HG03565 (cell line): ENCODE measurements at regions not wholly inside any gene's neighbourhood (a gene's known extent, or its start where the extent isn't known, plus 50 kb on each side); places are given as distances from the start of the nearest gene placed in this dataset.
"Not testable (repeated sequence)": the region's sequence is repeated elsewhere in the genome, so short reads cannot be mapped to it uniquely, and the experiment has no call there.

ENCODE experiments used
- ATAC-seq: cut with Tn5 transposase; IDR thresholded peaks from one replicate; pipeline ENCODE4 v1.9.1; 2021; ENCODE audit warnings: mild to moderate bottlenecking, moderate library complexity; ENCODE audit not compliant: unreplicated experiment

- no peak for ATAC-seq
Observed at GRCh38 chr1:101366513-101367215, 129.8 kb downstream of the S1PR1 start.

GRCh38 chr1:101367630-101368029 lies 130.8 kb downstream of the S1PR1 start:
- no peak for ATAC-seq

GRCh38 chr1:101370488-101370887 lies 133.7 kb downstream of the S1PR1 start:
- ATAC-seq, result no peak

- ATAC-seq, result peak; percentile 94
Observed at GRCh38 chr1:101371259-101371658, 134.4 kb downstream of the S1PR1 start.

GRCh38 chr1:101373570-101373969 lies 136.8 kb downstream of the S1PR1 start:
- ATAC-seq, result no peak

GRCh38 chr1:101375448-101375847 lies 138.6 kb downstream of the S1PR1 start:
- not testable (repeated sequence) for ATAC-seq

GRCh38 chr1:101376121-101377083 lies 139.6 kb downstream of the S1PR1 start:
- no peak for ATAC-seq

- no peak for ATAC-seq
Observed at GRCh38 chr1:101377084-101377835, 140.4 kb downstream of the S1PR1 start.

GRCh38 chr1:101379037-101379436 lies 142.2 kb downstream of the S1PR1 start:
- no peak for ATAC-seq

- ATAC-seq, result peak; percentile 91
Observed at GRCh38 chr1:101379950-101380349, 143.1 kb downstream of the S1PR1 start.

- ATAC-seq, result no peak
Observed at GRCh38 chr1:101382135-101382534, 145.3 kb downstream of the S1PR1 start.

GRCh38 chr1:101388904-101389546 lies 152.2 kb downstream of the S1PR1 start:
- peak; percentile 87 for ATAC-seq

GRCh38 chr1:101389547-101389929 lies 152.7 kb downstream of the S1PR1 start:
- ATAC-seq, result no peak

- no peak for ATAC-seq
Observed at GRCh38 chr1:101392552-101392951, 155.7 kb downstream of the S1PR1 start.

- no peak for ATAC-seq
Observed at GRCh38 chr1:101394041-101394440, 157.2 kb downstream of the S1PR1 start.

- ATAC-seq, result no peak
Observed at GRCh38 chr1:101399222-101399621, 162.4 kb downstream of the S1PR1 start.

GRCh38 chr1:101406271-101406670 lies 169.5 kb downstream of the S1PR1 start:
- no peak for ATAC-seq

GRCh38 chr1:101406681-101407080 lies 169.9 kb downstream of the S1PR1 start:
- ATAC-seq, result no peak

GRCh38 chr1:101407505-101408211 lies 170.8 kb downstream of the S1PR1 start:
- peak; percentile 77 for ATAC-seq
